ENCODE measurements at regions not wholly inside any gene's neighbourhood (a gene's known extent, or its start where the extent isn't known, plus 50 kb on each side); places are given as distances from the start of the nearest gene placed in this dataset.

DNA sequence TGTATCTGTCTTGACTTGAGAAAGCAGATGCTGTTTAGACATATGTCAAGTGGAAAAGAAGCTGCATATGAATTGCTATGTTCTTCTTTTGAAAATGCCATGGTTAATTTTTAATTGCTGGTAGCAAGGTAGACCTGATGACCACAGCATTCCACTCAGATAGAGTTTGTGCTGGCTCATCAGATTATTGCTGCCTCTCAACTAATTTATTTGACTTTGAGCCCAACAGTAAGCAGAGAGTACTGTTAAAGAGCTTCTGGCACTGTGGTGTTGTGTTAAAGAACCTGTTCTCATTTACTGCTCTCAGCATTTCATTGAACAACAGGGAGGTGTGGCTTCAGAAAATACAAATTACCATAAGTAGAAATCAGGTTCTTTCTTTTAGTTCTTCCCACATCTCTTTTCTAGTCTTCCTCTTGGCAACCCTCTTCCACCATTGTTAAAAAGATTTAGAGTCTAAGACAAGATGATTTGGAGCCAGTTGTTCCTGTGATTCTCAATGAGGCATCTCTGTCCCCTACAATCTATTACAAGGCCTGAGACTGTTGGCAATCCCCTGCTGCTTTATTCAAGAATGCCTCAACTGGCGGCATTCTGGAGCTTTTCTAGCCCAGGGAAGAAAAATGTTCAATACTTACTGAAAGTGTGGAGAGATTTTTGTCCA is 967.6 kb upstream of the GJE1 start:
- CTCF ChIA-PET, result no interaction called here
- Histone ChIP-seq H3K9me3 (ENCODE audit: insufficient read depth, low read depth) (peaks cover 6% of the 10 kb centered on the region; the same call in 1 of the 2 replicates), H3K36me3 (ENCODE audit: low read depth) (no peaks in the 10 kb centered on the region), H2AFZ (no peak overlapping the region), H3K79me2 (ENCODE audit: low read depth) (no peaks in the 10 kb centered on the region), H3K4me1 (replicated peaks; ENCODE audit: insufficient read depth) (no peaks in the 10 kb centered on the region), H3K9me2 (ENCODE audit: insufficient read depth) (no peaks in the 10 kb centered on the region), H4K20me1 (ENCODE audit: insufficient read depth) (no peaks in the 10 kb centered on the region), H3K27ac (no peak overlapping the region), H3F3A (ENCODE audit: insufficient read depth, low read depth) (no peaks in the 10 kb centered on the region), H3K4me3 (no peak overlapping the region), H3K4me2 (no peak overlapping the region), H3K27me3 (ENCODE audit: insufficient read depth, low read depth) (no peaks in the 10 kb centered on the region)
- intact Hi-C loops (cut with micrococcal nuclease; ENCODE audit: unreplicated experiment), result loop anchor here (10.0 kb wide), 1 partner anchor 390 kb away; no protein-coding TSS in a partner anchor
- BruUV-seq (replicated peaks), result no TSS peak
- TF ChIP-seq, protein P1, sequence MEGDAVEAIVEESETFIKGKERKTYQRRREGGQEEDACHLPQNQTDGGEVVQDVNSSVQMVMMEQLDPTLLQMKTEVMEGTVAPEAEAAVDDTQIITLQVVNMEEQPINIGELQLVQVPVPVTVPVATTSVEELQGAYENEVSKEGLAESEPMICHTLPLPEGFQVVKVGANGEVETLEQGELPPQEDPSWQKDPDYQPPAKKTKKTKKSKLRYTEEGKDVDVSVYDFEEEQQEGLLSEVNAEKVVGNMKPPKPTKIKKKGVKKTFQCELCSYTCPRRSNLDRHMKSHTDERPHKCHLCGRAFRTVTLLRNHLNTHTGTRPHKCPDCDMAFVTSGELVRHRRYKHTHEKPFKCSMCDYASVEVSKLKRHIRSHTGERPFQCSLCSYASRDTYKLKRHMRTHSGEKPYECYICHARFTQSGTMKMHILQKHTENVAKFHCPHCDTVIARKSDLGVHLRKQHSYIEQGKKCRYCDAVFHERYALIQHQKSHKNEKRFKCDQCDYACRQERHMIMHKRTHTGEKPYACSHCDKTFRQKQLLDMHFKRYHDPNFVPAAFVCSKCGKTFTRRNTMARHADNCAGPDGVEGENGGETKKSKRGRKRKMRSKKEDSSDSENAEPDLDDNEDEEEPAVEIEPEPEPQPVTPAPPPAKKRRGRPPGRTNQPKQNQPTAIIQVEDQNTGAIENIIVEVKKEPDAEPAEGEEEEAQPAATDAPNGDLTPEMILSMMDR (conservative IDR thresholded peaks at IDR 0.05), result no peak
- no peak for TF ChIP-seq EZH2 (IDR thresholded peaks at IDR 0.05; ENCODE audit: low read depth)
- DNase-seq, result no peak
- POLR2A ChIA-PET (ENCODE audit: unreplicated experiment), result no interaction called here

DNA sequence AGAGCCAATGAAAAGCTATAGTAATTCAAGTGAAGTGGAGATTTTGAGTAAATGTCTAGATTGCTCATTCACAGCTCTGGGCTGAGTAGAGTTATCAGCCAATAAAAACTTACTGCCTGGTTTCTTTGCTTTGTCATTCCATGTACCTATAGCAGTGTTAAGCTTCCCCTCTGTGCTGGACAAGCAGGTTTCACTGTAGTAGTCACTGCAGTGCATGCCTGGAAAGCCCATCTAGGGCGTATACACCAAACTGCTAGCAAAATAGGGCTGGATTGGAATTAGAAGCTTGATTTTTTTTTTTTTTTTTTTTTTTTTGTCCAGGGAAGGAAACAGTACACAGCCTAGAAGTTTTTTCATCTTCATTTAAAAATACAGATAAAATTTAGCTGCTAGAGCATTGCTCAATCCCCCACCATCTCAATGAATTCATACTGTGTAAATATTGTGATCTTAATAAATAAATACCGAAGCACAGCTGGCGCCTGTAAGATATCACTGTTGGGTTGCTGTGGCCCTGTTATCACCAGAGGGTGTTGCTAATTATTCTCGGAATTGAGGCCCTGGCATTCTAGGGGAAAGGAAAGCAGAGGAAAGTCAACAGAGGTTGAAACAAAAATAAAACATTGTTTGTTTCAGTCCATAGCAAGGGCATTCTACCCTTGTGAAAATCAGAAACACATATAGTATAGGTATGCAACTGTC is 968.5 kb upstream of the GJE1 start:
- Histone ChIP-seq H3K4me1 (replicated peaks; ENCODE audit: insufficient read depth) (no peaks in the 10 kb centered on the region), H3K27me3 (ENCODE audit: insufficient read depth, low read depth) (no peaks in the 10 kb centered on the region), H3K79me2 (ENCODE audit: low read depth) (no peaks in the 10 kb centered on the region), H3K4me3 (no peak overlapping the region), H2AFZ (no peak overlapping the region), H3F3A (ENCODE audit: insufficient read depth, low read depth) (no peaks in the 10 kb centered on the region), H3K9me2 (ENCODE audit: insufficient read depth) (no peaks in the 10 kb centered on the region), H3K4me2 (no peak overlapping the region), H3K9me3 (ENCODE audit: insufficient read depth, low read depth) (peaks cover 6% of the 10 kb centered on the region; the same call in 1 of the 2 replicates), H3K27ac (no peak overlapping the region), H3K36me3 (ENCODE audit: low read depth) (no peaks in the 10 kb centered on the region), H4K20me1 (ENCODE audit: insufficient read depth) (no peaks in the 10 kb centered on the region)
- ChIA-PET POLR2A (ENCODE audit: unreplicated experiment) (interaction anchor here (0.6 kb wide), 1 partner anchor 1007 kb away, joined by 3 read pairs; no protein-coding TSS in a partner anchor), CTCF (interaction anchor here (0.7 kb wide), 2 partner anchors 424 to 1789 kb away, joined by 4 to 5 read pairs; no protein-coding TSS in a partner anchor)
- TF ChIP-seq, protein P1 (conservative IDR thresholded peaks at IDR 0.05), result no peak
- no peak for TF ChIP-seq EZH2 (IDR thresholded peaks at IDR 0.05; ENCODE audit: low read depth)
- intact Hi-C loops (cut with micrococcal nuclease; ENCODE audit: unreplicated experiment), result loop anchor here (10.0 kb wide), 1 partner anchor 391 kb away; no protein-coding TSS in a partner anchor
- DNase-seq, result peak; percentile 34 to 40
- BruUV-seq (replicated peaks), result no TSS peak

DNA sequence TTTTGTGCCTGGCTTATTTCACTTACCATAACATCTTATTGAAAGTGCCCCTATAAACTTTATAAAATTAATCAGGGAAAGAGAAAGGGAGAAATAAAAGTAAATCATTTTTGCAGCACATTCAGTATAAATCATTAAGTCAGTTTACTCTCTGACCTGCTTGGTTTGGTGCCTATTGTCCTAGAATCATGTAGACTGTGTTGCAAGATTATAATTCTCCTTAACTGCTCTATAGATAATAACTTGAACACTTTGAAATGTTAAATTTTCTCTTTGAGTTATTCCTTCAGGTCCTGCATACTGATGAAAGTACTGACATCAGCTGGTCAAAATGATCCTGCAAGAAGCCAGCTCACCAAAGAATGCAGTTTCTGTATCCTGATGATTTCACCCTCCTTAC is 969.6 kb upstream of the GJE1 start:
- TF ChIP-seq, protein P1 (conservative IDR thresholded peaks at IDR 0.05), result no peak
- no peak for TF ChIP-seq EZH2 (IDR thresholded peaks at IDR 0.05; ENCODE audit: low read depth)
- Histone ChIP-seq H3K4me1 (replicated peaks; ENCODE audit: insufficient read depth) (no peaks in the 10 kb centered on the region), H3K9me2 (ENCODE audit: insufficient read depth) (no peaks in the 10 kb centered on the region), H3F3A (ENCODE audit: insufficient read depth, low read depth) (no peaks in the 10 kb centered on the region), H3K9me3 (ENCODE audit: insufficient read depth, low read depth) (peaks cover 6% of the 10 kb centered on the region; the same call in 1 of the 2 replicates), H3K36me3 (ENCODE audit: low read depth) (no peaks in the 10 kb centered on the region), H3K4me2 (no peak overlapping the region), H2AFZ (no peak overlapping the region), H3K4me3 (no peak overlapping the region), H3K27ac (no peak overlapping the region), H3K27me3 (ENCODE audit: insufficient read depth, low read depth) (no peaks in the 10 kb centered on the region), H3K79me2 (ENCODE audit: low read depth) (no peaks in the 10 kb centered on the region), H4K20me1 (ENCODE audit: insufficient read depth) (no peaks in the 10 kb centered on the region)
- DNase-seq, result no peak
- CTCF ChIA-PET, result no interaction called here
- POLR2A ChIA-PET (ENCODE audit: unreplicated experiment), result interaction anchor here (0.6 kb wide), 1 partner anchor 1756 kb away, joined by 7 read pairs; no protein-coding TSS in a partner anchor
- intact Hi-C loops (cut with micrococcal nuclease; ENCODE audit: unreplicated experiment), result loop anchor here (10.0 kb wide), 1 partner anchor 392 kb away; no protein-coding TSS in a partner anchor
- BruUV-seq (replicated peaks), result no TSS peak

Measured in PC-9 (cell line).